ENCODE measurements at regions not wholly inside any gene's neighbourhood (a gene's known extent, or its start where the extent isn't known, plus 50 kb on each side); places are given as distances from the start of the nearest gene placed in this dataset.
"Not testable (repeated sequence)": the region's sequence is repeated elsewhere in the genome, so short reads cannot be mapped to it uniquely, and the experiment has no call there.

DNA sequence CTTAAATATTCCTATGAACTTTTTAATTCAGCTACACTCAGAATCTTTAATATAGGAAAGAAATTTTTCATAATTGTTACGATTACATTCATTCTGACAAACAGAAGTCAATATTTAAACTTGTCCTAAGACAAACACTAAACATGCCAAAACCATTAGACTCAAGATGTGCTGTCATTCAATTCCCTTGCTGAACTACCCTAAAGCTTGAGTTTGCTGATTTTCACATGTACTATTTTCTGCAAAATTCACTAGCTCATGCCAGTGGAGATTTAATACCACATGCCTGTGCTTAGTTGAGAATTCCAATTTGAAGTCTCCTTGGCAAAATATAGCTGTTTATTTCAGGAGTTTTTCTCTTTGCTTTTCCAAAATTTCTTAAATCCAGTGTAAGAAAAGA lies 448.0 kb downstream of the COL12A1 start:
- no peak for FAIRE-seq

DNA sequence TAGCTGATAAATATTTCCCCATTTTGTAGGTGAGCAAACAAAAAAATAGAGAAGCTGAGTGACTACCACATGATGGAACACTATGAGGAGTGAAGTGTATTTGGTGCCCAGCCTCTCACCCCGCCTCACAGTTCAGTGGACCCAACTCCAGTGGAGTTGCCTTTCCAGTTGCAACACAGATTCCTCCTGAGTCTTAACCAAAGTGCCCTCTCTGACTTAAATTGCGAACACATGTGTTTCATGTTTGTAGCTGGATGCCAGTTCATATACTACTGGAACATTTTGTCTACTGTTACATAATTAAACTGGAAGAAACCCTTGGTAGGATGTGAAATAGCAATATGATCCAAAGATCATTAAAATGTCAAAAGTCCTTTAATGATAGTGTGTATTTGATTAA lies 448.9 kb downstream of the COL12A1 start:
- no peak for FAIRE-seq

DNA sequence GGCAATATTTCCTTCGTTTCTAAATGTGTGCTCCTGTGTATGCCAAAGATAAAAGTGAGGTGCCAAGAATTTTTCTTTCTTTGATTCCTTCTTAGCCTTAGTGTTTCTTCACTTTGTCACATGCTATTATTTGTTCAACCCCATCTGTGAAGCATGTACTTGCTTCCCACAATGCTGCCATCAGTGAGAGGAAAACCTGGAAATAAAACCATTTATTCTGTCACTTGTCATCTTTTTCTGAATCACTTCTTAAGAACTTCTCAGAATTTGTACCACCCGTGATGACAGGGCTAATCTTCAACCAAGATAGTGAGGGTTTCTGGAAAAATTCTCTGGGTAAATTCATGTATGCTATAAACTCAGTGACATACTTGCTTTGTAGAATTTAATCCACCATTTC lies 450.1 kb downstream of the COL12A1 start:
- FAIRE-seq: no peak

DNA sequence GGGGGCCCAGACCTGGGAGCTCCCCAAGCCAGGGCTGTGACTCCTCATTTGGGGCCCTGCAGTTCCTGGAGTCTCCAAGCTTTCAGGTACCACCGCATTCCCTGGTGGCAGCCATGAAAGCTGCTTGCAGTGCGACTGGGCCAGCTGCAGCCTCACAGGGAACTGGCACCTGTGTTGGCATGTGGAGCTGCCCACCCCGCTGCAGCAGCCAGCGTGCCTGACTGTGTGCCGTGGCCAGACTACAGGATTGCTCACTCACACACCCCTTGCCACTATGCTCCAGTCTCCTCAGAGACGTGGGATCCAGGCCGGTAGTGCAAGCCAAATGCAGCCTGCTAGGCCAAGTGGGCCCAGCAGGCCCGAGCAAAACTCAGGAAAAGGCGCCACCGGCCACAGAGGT lies 450.7 kb downstream of the COL12A1 start:
- FAIRE-seq: no peak

DNA sequence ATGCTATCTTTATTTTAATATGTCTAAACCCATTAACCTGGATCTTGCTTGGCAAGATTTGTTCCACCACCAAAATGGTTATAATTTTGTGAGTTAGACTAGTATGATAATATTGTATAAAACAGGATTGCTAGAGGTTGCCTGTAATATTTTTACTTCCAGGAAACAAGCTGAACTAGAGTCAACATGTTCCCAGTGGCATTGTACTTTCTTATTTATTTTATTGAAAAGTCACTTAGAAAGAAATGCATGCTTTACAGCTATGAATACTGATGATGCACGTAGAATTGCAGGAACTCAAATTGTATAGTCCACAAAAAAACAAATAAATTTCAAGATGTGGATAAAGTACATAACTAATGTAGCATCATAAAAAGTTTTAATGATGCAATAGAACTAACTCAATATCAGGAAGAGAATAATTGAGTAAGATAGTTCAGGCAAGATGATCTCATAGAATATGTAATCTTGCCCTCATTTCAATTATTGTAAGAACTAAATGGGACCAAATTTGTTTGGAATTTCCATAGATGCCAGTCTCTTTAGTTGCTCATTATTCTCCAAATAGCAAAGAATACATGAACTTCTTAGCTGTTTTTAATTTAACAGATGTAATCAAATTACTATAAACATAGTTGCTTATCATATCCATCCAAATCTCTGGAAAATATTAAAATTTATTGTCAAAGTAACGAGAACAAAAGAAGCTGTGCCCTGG lies 451.8 kb downstream of the COL12A1 start:
- FAIRE-seq: no peak

DNA sequence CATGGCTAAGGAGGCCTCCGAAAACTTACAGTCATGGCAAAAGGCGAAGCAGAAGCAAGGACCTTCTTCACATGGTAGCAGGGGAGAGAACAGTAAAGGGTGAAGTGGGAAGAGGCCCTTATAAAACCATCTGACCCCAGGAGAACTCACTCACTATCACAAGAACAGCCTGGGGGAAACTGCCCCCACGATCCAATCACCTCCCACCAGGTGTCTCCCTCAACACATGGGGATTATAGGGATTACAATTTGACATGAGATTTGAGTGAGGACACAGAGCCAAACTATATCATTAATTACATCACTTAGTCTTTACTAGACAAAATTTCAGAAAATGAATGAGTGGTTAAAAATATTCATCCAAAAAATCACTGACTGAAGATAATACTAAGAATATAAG lies 453.6 kb downstream of the COL12A1 start:
- no peak for FAIRE-seq

DNA sequence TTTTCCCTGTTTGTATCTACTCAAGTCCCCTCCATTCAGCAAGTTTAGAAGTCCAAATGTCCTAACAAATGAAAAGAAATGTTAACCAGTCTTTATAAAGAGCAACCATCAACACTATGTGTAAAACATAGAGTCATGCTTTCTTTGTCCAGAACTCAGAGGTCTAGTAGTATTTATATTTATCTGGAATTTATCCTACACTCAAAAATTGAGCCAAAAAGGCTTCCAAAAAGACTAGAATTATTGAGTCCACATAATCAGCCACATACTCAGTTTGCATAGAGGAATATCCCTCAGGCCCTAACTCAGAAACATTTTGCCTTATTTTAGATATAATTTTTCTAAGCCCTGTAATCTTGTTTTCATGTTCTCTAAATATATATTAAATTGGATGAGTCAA lies 455.0 kb downstream of the COL12A1 start:
- no peak for FAIRE-seq

DNA sequence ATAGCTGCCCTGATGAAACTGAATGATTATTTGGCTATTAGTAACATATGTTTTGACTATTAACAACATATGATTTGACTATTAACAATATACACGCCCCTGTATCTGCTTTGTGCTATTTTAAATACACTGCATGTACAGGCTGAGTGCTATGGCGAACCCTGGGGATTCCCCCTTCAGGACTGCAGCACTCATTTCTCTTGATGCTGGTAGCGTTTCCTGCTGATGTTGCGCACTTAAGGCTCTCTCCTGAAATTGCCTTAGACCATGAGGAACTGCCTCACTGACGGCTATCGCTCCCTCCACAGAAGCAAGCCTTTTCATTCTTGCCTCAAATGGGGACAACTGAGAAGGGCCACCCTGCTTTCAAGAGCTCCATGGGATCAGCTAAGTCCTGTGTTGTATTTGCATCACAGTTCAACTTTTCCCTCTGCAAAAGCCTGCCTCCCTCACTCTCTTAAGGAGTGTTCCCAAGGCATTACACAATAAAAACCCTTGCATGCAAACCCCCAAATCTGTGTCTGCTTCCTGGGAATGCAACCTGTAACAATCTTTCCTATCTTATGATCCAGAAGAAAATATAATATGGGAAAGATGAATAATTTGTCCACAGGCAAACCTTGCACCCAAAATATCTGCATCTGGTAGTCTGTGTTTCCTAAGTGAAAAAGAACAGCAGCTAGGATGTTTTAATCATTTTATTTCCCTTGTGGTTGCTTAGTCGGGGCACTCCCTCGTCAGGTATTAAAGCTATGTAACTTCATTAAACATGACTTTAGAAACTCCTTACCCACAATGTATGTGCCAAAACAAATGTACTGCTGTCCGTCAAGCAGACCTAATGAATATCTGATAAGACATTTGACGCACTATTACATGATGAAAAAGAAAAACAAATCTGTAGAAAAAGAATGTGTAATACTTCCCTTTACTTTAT lies 456.4 kb downstream of the COL12A1 start:
- FAIRE-seq: no peak

DNA sequence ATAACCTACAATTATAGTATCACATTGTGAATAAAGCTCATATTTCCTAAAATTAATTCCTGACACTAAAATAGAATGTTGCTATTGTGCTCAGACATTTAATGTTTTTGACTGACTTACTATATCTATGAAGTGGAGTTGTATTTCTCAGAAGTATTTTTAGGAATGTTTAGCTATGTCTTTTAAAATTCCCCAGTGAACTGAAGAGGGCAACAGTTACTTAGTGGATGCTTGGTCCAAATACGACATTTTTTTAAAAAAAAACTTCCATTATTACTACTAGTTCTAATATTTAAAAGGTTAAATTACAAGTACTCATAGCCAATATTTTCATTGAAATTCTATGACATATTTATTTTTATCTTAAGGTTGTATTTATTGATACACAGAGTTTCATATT lies 460.2 kb downstream of the COL12A1 start:
- FAIRE-seq: no peak

DNA sequence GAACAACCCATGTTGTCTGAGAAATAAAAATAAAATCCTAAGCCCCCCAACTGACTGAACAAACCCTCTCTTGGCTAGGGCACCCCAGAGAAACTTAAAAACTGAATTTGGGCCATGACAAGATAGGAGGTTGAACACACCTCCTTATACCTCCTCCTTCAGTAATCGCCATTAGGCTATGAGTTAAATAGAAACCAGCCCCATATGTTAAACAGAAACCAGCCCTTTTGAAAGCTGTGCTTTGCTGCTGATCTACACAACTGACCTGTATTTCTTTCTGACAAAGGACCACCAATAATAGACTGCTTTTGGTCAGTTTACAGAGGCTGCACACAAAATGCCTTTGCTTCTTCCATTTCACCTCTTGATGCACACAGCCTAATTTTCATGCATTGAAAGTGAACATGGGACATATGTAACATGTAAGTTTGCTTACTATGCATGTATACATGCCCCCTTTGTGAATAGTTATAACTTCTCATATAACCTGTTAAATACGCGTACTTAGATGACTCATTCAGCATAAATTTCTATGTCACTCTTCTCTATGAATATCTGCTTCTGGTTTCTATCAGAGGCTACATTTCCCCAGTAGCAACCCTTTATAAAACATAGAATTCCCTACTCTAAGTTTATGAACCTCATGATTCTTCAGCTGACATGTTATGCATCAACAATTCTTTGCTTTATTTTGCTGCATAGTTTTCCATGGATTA lies 462.9 kb downstream of the COL12A1 start:
- FAIRE-seq: no peak

DNA sequence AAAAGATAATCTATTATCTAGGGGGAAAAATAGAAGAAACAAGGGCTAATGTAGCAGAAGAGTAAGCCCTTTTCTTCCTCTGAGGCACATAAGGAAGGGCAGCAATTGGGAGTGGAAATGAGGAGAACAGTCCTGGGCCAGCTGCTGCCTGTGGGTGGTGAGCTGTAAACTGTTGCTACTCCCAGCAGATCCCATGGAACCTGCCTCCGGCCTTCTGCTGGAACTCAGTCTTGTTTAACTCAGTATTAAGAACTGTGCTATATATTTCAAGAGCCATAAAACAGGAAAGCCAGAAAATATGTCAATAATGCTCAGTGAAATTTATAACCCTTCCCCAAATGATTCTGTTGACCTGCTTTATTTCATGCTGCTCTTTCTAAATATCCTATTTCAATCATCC lies 464.2 kb downstream of the COL12A1 start:
- FAIRE-seq: no peak

DNA sequence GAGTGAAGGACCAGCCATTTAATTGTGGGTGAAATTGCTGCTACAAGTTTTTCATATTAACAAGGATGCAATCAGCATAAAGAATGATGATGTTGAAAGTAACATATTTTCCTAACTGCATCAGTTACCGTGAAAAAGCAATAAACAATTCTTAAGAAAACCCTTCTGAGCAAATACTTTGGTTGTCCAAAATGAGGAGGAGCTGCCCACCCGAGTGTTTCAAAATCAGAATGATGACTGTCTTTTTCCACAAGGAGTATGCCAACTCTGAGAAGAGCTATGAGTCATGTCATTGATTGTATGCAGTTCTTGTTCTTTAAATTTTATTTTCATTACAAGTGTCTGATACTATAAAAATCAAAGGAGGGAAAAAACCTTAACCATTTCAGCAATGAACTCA lies 470.5 kb downstream of the COL12A1 start:
- FAIRE-seq: no peak

DNA sequence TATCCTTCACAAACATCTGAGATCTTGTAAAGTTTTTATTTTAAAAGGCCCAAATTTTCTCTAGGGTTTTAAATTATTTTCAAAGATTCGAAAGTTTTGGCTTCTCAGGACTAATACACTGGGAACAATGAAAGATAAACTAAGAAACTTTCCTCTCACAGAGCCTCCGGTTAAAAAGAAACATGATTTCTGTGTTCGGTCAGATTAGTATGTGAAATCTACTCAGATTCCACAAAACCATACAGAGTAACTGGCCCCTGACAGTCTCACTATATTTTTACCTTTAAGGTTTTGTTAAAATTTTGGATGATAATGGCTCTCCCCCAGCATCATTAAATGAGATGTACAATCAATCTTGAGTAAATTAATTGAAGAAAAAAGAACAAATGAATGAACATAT lies 471.0 kb downstream of the COL12A1 start:
- FAIRE-seq: no peak

DNA sequence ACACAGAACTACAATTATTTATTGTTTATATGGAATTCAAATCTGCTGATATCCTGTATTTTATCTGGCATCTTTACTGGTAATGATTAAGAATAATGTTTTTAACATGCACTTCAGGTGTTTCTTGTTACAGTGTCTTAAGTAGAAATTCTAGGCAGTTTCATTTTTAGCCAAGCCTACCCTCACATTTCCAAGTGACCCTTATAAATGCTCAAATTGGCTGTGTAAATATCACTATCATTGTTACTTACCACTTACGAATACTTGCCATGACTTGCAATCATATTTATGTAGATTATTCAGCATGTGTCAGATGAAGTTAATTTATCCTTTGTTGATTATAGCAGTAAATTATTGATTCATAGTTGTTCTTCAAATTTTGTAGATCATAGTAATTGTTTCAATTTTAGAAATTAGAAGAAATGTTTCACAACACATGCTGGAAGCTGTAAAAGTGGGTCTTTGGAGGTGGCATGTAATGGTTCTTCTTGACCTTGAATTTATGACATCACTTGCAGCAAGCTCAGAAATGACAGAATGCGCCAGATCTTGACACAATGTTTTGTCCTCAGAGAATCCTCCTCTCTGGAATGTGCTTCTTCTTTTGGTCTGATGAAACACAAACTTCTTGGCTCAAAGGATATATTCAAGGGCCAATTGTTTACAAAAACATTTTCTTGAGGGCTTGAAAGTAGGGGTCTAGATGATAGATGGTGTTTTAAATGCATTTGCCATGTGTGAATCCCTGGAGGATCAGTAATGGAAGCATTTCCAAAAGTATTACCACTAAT lies 471.8 kb downstream of the COL12A1 start:
- no peak for FAIRE-seq

DNA sequence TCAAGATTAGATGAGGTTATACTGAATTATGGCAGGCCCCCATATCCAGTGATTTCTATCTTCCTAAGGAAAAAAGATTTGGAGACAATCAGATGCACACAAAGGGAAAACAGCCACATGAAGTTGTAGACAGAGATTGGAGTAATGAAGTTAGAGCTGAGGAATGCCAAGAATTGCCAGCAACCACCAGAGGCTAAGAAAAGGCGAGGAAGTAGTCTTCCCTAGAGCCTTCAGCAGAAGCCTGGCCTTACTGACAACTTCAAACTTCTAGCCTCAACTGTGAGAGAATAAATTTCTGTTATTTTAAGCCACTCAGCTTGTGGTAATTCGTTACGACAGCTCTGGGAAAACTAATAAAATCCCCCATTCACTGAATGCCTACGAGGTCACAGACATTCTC lies 473.9 kb downstream of the COL12A1 start:
- no peak for FAIRE-seq

DNA sequence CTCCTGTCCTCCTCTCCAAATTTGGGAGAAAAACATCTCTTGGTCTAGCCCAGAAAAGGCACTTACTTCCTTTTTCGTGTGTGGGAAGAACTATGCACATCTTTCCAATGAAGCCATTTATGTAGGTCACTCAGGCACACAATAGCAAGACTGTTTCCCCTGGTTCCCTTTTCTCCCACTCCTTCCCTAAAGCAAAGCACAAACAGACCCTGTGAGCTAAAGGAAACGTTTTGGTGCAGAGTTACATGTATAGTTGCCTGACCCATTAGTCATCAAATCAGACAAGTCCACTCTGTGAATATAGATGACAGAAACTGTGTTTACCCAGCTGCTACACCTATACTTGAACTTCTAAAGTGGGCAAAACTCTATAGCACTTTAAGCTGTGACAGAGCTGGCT lies 474.6 kb downstream of the COL12A1 start:
- no peak for FAIRE-seq

DNA sequence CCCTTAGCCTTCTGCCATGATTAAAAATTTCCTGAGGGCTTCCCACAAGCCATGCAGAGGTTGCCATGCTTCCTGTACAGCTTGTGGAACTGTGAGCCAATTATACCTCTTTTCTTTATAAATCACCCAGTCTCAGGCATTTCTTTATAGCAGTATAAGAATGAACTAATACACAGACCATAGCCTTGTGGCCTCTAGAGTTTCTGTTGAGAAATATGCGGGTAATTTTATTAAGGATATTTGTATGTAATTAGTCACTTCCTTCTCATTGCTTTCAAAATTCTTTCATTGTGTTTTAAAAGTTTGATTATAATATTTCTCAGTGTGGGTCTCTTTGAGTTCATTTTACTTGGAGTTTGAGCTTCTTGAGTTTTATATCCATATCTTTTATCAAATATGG lies 484.9 kb downstream of the COL12A1 start:
- FAIRE-seq: no peak

DNA sequence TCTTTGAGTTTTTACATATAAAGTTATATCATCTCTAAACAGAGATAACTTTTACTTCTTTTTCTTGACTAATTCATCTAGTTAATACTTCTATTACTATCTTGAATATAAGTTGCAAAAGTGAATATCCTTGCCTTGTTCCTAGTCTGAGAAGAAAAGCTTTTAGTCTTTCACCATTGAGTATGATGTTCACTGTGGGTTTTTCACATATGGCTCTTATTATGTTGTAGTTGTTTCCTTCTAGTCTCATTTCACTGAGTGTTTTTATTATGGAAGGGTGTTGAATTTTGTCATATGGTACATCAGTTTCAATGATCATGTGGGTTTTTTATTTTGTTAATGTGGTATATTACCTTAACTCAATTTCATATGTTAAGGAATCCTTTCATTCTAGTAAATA lies 488.3 kb downstream of the COL12A1 start:
- no peak for FAIRE-seq

DNA sequence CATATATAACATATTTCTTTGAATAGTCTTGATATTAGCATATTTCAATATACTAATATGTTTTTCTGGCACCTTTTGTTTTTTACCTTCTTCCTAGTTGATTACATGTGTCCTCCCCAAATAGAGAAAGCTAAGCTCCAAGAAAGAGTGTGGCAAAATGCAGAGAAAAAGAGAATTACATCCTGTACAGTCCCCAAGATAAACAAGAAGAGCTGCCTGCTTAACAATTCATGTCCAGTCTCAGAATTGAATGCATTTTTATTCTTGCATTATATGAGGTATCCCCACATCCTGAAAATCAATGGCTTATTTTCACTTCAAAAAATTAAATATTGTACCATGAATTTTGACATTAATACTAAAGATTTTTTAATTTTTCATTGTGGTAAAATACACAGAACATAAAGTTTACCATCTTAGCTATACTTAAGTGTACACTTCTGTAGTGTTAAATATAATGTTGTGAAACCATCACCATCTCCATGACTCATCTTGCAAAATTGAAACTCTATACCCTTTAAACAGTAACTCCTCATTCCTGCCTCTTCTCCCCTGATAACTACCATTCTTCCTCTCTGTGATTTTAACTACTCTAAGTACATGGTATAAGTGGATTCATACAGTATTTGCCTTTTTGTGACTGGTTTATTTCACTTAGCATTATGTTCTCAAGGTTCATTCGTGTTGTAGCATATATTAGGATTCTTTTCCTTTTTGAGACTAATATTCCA lies 490.3 kb downstream of the COL12A1 start:
- FAIRE-seq: no peak

DNA sequence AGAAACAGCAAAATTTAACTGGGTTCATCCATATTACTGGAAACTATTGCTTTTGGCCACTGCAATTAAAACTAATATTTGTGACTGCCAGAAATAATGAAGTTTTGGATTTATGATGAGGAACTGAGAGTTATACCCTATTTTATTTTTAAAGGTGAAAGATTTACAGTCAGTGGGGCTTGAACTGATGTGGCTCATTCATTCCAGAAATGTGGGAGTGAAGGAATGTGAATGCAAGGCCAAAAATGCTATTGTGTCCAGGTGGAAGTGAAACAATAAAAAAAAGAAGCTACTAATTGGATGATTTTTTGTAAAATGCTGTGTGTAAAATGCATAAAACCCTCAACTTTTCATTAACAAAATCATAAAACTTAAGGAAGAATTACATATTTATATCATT lies 491.9 kb downstream of the COL12A1 start:
- FAIRE-seq: no peak

DNA sequence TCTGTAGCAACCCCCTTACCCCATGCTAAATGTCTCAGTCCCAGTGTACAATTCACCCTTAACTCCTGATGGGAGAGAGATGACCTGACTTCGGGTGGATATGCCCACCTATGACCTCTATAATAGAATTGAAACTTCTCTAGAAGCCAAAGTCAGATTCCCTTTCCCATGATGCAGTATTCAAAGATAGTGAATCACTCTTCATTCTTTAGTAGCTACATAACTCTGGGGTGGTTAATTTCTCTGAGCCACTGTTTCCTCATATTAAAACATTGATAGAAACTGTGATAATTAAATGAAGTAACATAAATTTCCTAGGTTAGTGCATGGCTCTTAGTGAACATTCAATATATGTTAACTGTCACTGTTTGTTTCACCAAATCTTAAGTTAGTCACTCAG lies 500.4 kb downstream of the COL12A1 start:
- FAIRE-seq: no peak

DNA sequence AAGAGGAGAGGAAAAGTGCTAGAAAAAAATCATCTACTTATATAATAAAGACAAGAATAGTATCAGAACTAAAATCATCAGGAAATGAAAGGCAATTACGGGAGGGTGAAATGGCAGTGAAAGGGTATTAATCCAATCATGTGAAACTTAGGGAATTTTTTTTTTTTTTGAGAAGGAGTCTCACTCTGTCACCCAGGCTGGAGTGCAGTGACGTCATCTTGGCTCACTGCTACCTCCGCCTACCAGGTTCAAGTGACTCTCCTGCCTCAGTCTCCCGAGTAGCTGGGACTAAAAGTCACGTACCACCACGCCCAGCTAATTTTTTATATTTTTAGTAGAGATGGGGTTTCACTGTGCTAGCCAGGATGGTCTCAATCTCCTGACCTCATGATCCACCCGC lies 501.3 kb downstream of the COL12A1 start:
- not testable (repeated sequence) for FAIRE-seq

Measured in G401.6 (cell line).